HepG2 (cell line): ENCODE measurements at regions not wholly inside any gene's neighbourhood (a gene's known extent, or its start where the extent isn't known, plus 50 kb on each side); places are given as distances from the start of the nearest gene placed in this dataset.

Experiments
- ATAC-seq: fragments of 200-7000 bp; cut with Tn5 transposase; 3 replicates; pipeline ENCODE4 v1.9.1; 2020; ENCODE audit warnings: mild to moderate bottlenecking, moderate library complexity
- BruUV-seq: library from RNA; stranded (reverse); fragments of 400-500 nt; replicated peaks from 2 replicates; lab custom pipeline; 2021; lab: Mats Ljungman, UMichigan
- CTCF ChIA-PET: fragments of 300-600 bp; formaldehyde crosslinking; extraction: SDS; loops from one replicate; lab custom pipeline; 2021; ENCODE audit warnings: low total read pairs, inconsistent platforms, low intra/inter-chr PET ratio; lab: Yijun Ruan, JAX
- POLR2A ChIA-PET: fragments of 350-600 bp; sonication (Branson Sonifier 250); formaldehyde crosslinking; loops from one replicate; lab custom pipeline; 2020; ENCODE audit warnings: antibody characterized with exemption, inconsistent platforms; lab: Yijun Ruan, JAX
- DNase-seq: peaks from one replicate; pipeline ENCODE4 v3.0.0-alpha.2; 2015; ENCODE audit warnings: low spot score
- FAIRE-seq: peaks from 3 replicates; lab custom pipeline; 2011; peaks lifted over from hg19 to GRCh38; lab: Jason Lieb, UNC
- H2AFZ ChIP-seq: one replicate; pipeline ENCODE4 v1.6.1; 2011; ENCODE audit warnings: low read length, inconsistent platforms
- H3K27ac ChIP-seq: fragments of 300-600 bp; 3 replicates; pipeline ENCODE4 v1.8.0; 2011; ENCODE audit warnings: mixed run types, mild to moderate bottlenecking, mixed read lengths, low read length, inconsistent platforms; ENCODE audit not compliant: insufficient read depth; ENCODE audit errors: extremely low read length
- H3K27me3 ChIP-seq, 2 experiments: fragments of 200-600 bp in 1 of 2; 2 replicates in 1 of 2; 3 replicates in 1 of 2; pipeline versions ENCODE4 v1.6.0 to v1.8.0; 2011; ENCODE audit warnings: low read length in 2 of 2, mild to moderate bottlenecking in 2 of 2, moderate library complexity in 2 of 2, inconsistent platforms in 1 of 2; ENCODE audit not compliant: insufficient read depth in 2 of 2, control insufficient read depth in 1 of 2
- H3K36me3 ChIP-seq, 2 experiments: fragments of 200-600 bp in 1 of 2; replicated peaks in 1 of 2; 2 replicates in 1 of 2; 3 replicates in 1 of 2; pipeline versions ENCODE4 v1.5.1 to v1.8.0; 2011; ENCODE audit warnings: low read length in 2 of 2, inconsistent platforms in 1 of 2; ENCODE audit not compliant: insufficient read depth in 2 of 2, control insufficient read depth in 1 of 2
- H3K4me1 ChIP-seq: 2 replicates; pipeline ENCODE4 v1.5.1; 2012; ENCODE audit warnings: low read length, inconsistent platforms; ENCODE audit not compliant: insufficient read depth
- H3K4me2 ChIP-seq: 2 replicates; pipeline ENCODE4 v1.6.0; 2011; ENCODE audit warnings: low read depth, low read length, inconsistent platforms
- H3K4me3 ChIP-seq, 3 experiments: fragments of 200-600 bp in 1 of 3; sonication (generic), shearing (Covaris generic) in 1 of 3; replicated peaks in 1 of 3; 2 replicates each; pipeline ENCODE4 v1.5.1; 2011 to 2016; ENCODE audit warnings: low read length in 3 of 3, inconsistent platforms in 2 of 3, low read depth in 2 of 3, mild to moderate bottlenecking in 2 of 3, control low read depth in 1 of 3, mixed read lengths in 1 of 3; ENCODE audit not compliant: insufficient read depth in 1 of 3
- H3K79me2 ChIP-seq: one replicate; pipeline ENCODE4 v1.6.1; 2011; ENCODE audit warnings: low read length, inconsistent platforms; ENCODE audit not compliant: insufficient read depth
- H3K9ac ChIP-seq: 2 replicates; pipeline ENCODE4 v1.6.0; 2011; ENCODE audit warnings: mild to moderate bottlenecking, low read depth, low read length, inconsistent platforms; ENCODE audit not compliant: insufficient read depth
- H3K9me3 ChIP-seq: 2 replicates; pipeline ENCODE4 v1.5.1; 2012; ENCODE audit warnings: mild to moderate bottlenecking, low read length
- H4K20me1 ChIP-seq: 2 replicates; pipeline ENCODE4 v1.6.0; 2011; ENCODE audit warnings: inconsistent platforms, mild to moderate bottlenecking, low read length, moderate library complexity; ENCODE audit not compliant: insufficient read depth
- CEBPG ChIP-seq: IDR thresholded peaks from 2 replicates; pipeline ENCODE4 v1.6.1; 2016
- ERF ChIP-seq: IDR thresholded peaks from 2 replicates; pipeline ENCODE4 v1.6.1; 2018; ENCODE audit warnings: missing biosample characterization, missing genetic modification reagents
- KDM6A ChIP-seq: IDR thresholded peaks from 2 replicates; pipeline ENCODE4 v1.6.1; 2016; ENCODE audit warnings: low read depth
- MAFF ChIP-seq: IDR thresholded peaks from 2 replicates; pipeline ENCODE4 v1.6.1; 2011; ENCODE audit warnings: low read depth, low read length, improper control_type of control experiment
- MAFK ChIP-seq, 2 experiments: IDR thresholded peaks in 1 of 2; conservative IDR thresholded peaks in 1 of 2; 2 replicates each; pipeline ENCODE4 v1.6.1; 2011; ENCODE audit warnings: improper control_type of control experiment in 2 of 2, low read length in 2 of 2
- POGZ ChIP-seq: sonication (generic); formaldehyde crosslinking; IDR thresholded peaks from 2 replicates; pipeline ENCODE4 v1.4.0; 2020; ENCODE audit warnings: mild to moderate bottlenecking, missing genetic modification reagents
- ZFP91 ChIP-seq: sonication (generic); formaldehyde crosslinking; IDR thresholded peaks from 2 replicates; pipeline ENCODE4 v1.9.0; 2022; ENCODE audit warnings: missing genetic modification reagents, mild to moderate bottlenecking, borderline replicate concordance
- ZNF12 ChIP-seq: sonication (generic); formaldehyde crosslinking; IDR thresholded peaks from 2 replicates; pipeline ENCODE4 v1.5.0; 2020; ENCODE audit warnings: missing genetic modification reagents
- ZNF280D ChIP-seq: sonication (generic); formaldehyde crosslinking; IDR thresholded peaks from 2 replicates; pipeline ENCODE4 v1.5.1; 2020; ENCODE audit warnings: mild to moderate bottlenecking, missing genetic modification reagents
- ZNF720 ChIP-seq: sonication (generic); formaldehyde crosslinking; IDR thresholded peaks from 2 replicates; pipeline ENCODE4 v1.4.0; 2020; ENCODE audit warnings: missing genetic modification reagents
- ZSCAN30 ChIP-seq: sonication (generic); formaldehyde crosslinking; IDR thresholded peaks from 2 replicates; pipeline ENCODE4 v1.5.0; 2020; ENCODE audit warnings: mild to moderate bottlenecking, missing genetic modification reagents
- WGBS: methylation state at CpG from one replicate; pipeline ENCODE4 v1.1.6; 2017; ENCODE audit warnings: low lambda C conversion rate; 5-methylcytosine and 5-hydroxymethylcytosine counted together
- in situ Hi-C: cut with HindIII; loops from 2 replicates; pipeline ENCODE4 v1.10.0; 2017; ENCODE audit warnings: low pct_unique_long_range_greater_than_20kb; ENCODE audit not compliant: extremely low pct_ligation_motif_present
- intact Hi-C: fragments of 100-400 bp; cut with micrococcal nuclease; formaldehyde crosslinking; loops from one replicate; pipeline ENCODE4 v1.10.0; 2022; ENCODE audit not compliant: unreplicated experiment

- TF ChIP-seq MAFF = peak; percentile 29; the same call in 1 of the 2 replicates
- no peak for TF ChIP-seq ERF (CRISPR knock-in tag)
- TF ChIP-seq ZNF280D (CRISPR knock-in tag) = no peak
- no peak for TF ChIP-seq POGZ (CRISPR knock-in tag)
- peak; percentile 8 to 36; a peak in 1 of 4 replicates for TF ChIP-seq MAFK (conservative IDR thresholded peaks at IDR 0.05 in 1 of 2, IDR thresholded peaks at IDR 0.05 in 1 of 2; ENCODE audit: low read length in 2 of 2)
- Histone ChIP-seq H2AFZ (no peak overlapping the region), H3K4me1 (no peaks in the 10 kb centered on the region), H3K27me3 (no peaks in the 10 kb centered on the region), H3K79me2 (no peaks in the 10 kb centered on the region), H4K20me1 (no peaks in the 10 kb centered on the region), H3K4me3 (no peak overlapping the region), H3K9ac (no peak overlapping the region), H3K27ac (no peak overlapping the region), H3K4me2 (no peak overlapping the region), H3K9me3 (peaks cover 5% of the 10 kb centered on the region; the same call in 1 of the 2 replicates), H3K36me3 (no peaks in the 10 kb centered on the region)
- no peak for ATAC-seq
- in situ Hi-C loops (no loop called here), intact Hi-C loops (no loop called here)
- FAIRE-seq = no peak
- ChIA-PET CTCF (no interaction called here), POLR2A (no interaction called here)
- 2% methylated on average over 2 of the region's 2 CpGs for WGBS
- no peak for DNase-seq
- no TSS peak for BruUV-seq
Observed at GRCh38 chrX:39504227-39504626, 593.5 kb downstream of the BCOR start.

- Histone ChIP-seq H3K27ac (no peak overlapping the region), H2AFZ (no peak overlapping the region), H3K36me3 (no peaks in the 10 kb centered on the region), H3K27me3 (no peaks in the 10 kb centered on the region), H3K79me2 (no peaks in the 10 kb centered on the region), H3K9ac (no peak overlapping the region), H3K4me3 (no peak overlapping the region), H3K4me1 (no peaks in the 10 kb centered on the region), H3K4me2 (no peak overlapping the region), H3K9me3 (peaks cover 8% of the 10 kb centered on the region; the same call in 1 of the 2 replicates), H4K20me1 (no peaks in the 10 kb centered on the region)
- FAIRE-seq (no peak), ATAC-seq (no peak), DNase-seq (no peak)
- in situ Hi-C loops (no loop called here), intact Hi-C loops (no loop called here)
- POLR2A ChIA-PET = no interaction called here
- BruUV-seq = no TSS peak
- CTCF ChIA-PET = no interaction called here
- 21% methylated on average over 3 of the region's 5 CpGs for WGBS
- TF ChIP-seq KDM6A (no peak), ZNF12 (CRISPR knock-in tag) (no peak), ZNF720 (CRISPR knock-in tag) (no peak), ZSCAN30 (no peak), ZFP91 (CRISPR knock-in tag) (no peak), CEBPG (no peak)
Observed at GRCh38 chrX:39504850-39505259, 592.9 kb downstream of the BCOR start.
